GM21717 (cell line): ENCODE measurements at regions not wholly inside any gene's neighbourhood (a gene's known extent, or its start where the extent isn't known, plus 50 kb on each side); places are given as distances from the start of the nearest gene placed in this dataset.
"Not testable (repeated sequence)": the region's sequence is repeated elsewhere in the genome, so short reads cannot be mapped to it uniquely, and the experiment has no call there.

Source experiments
- ATAC-seq: cut with Tn5 transposase; IDR thresholded peaks from one replicate; pipeline ENCODE4 v1.9.1; 2021; ENCODE audit warnings: mild to moderate bottlenecking, moderate library complexity; ENCODE audit not compliant: unreplicated experiment

DNA sequence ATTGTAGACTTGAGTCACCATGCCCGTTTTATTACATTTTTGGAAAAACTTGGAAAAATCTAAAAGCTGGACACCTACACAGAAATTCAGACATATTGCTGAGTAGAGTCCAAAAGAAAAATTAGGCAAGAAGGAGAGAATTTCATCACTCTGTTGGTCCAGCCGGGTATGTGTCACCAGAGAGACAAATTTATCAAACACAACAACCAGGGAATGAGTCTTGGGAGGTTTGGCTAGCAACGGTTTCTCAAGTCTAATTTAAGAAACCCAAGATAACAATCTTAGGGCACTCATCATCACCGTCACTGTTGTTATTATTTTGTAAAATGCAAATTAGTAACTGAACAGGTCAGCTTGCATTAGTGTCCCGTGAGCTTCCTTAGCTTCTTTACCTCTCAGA, 197.5 kb upstream of the C2CD4B start:
- no peak for ATAC-seq

GRCh38 chr15:62363913-62364312, 198.8 kb upstream of the C2CD4B start:
- no peak for ATAC-seq

DNA sequence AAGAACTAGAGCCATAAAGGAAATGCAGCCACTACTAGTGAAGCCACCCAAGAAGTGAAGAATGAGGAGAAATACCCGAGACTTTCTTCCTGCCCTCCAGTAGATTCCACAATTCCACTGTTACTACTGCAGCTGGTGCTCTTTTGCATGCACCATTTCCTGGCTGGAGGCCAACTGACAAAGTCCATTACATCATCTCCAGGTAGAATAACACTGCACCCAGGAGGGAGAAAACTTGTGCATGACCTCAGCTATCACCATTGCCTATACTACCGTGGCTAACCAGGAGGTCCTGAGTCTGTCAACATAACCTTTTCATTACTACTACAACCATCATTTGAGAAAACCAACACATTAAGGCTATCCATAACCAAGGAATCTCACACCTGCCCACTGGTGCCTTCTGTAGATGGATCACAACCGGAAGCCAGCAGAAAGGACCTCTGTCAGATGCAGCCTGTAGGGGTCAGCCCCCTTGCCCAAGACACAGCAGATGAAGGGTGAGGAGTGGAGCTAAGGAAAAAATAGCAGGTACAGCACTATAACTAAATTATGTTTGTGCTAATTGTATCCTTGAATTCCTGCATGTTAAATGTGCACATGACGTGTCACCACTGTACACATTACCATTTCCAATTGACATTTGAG, 200.8 kb upstream of the C2CD4B start:
- ATAC-seq = no peak

- no peak for ATAC-seq
These were observed 204.4 kb upstream of the C2CD4B start for GRCh38 chr15:62369454-62369853.

- ATAC-seq = not testable (repeated sequence)
These were observed 206.6 kb upstream of the C2CD4B start for GRCh38 chr15:62371683-62372082.

DNA sequence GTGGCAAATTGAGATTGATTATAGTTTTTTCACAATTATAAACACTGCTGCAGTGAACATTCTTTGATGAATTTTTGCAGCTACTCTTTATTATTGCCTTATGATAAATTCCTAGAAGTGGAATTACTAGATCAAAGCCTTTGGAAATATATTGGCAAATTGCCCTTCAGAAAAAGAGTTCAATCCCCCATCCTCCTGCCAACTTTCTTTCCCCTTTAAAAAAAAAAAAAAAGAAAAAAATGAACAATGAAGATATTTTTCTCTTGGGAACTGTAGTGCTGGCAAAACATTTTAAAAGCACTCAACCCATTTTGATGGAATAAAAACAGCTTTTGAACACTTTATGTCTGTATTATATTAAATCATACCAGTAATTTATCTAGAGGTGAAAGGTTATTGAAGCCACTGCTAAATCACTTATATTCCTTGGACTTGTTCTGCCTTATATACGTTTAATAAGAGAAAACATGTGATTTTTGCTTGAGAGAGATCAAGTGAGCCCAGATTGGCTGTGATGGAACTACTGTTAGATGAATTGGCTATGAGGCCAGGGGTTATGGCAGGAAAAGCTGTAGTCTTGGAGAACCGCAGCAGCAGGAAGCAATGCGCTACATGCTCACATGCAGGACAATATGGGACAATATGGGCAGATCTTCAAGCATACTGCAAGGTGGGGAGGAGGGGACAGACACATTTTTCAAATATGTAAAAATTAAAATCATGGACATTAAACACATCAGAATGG, 212.8 kb upstream of the C2CD4B start:
- no peak for ATAC-seq

- no peak for ATAC-seq
These were observed 213.8 kb upstream of the C2CD4B start for GRCh38 chr15:62378772-62379498.

GRCh38 chr15:62380011-62380410, 214.9 kb upstream of the C2CD4B start:
- no peak for ATAC-seq

DNA sequence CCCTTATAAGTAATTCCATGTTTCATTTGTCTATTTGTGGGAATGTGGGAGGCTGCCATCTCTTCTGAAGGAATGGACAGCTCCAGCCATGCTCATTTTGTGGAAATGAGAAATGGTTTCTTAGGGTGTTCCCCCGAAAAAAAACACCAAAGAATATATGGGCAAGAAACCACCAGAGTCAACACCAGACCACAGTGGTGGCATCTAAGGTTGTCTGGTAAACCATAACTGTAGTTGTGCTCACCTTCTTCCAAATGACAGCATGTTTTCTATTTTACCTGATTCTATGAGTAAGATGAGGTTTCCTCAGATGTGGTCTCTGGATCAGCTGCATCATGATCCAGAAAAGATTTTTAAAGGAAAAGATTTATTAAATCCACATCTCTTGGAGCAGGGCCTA, 217.0 kb upstream of the C2CD4B start:
- no peak for ATAC-seq

GRCh38 chr15:62389885-62390790, 225.1 kb upstream of the C2CD4B start, which contains the start of gene TLN2:
Gene TLN2, plus strand, starts transcription at chr15:62390550.
- peak; percentile 93 for ATAC-seq

GRCh38 chr15:62390791-62391640, 225.9 kb upstream of the C2CD4B start:
- ATAC-seq = no peak

DNA sequence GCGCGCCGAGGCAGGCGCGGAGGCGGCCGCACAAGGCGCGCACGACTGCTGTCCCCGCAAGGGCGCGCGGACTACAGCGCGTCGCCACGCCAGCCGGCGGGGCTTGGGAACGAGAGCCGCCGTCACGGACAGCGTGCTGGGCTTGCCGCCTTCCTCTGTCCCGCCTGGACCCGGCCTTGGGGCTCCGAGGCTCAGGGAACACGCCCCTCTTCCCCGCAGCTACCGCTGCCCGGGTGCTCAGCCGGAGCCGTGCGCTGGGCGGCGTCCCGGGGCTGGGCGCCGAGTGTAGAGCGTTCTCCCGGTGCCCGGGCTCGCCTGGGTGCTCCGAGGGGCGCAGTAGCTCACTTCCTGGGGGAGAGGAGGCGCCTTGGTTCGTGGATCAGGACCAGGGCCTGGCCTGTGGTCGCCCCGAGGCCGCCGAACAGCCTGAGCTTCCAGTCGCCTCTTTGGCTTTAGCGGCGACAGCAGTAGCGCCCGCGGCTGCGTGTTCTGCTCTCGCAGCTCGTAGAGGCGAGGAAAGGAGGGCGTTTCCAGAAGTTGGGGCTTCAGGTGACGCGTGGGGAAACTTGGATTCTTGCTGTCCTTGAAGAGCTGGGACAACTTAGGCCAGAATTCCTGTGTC, 226.7 kb upstream of the C2CD4B start:
- no peak for ATAC-seq

DNA sequence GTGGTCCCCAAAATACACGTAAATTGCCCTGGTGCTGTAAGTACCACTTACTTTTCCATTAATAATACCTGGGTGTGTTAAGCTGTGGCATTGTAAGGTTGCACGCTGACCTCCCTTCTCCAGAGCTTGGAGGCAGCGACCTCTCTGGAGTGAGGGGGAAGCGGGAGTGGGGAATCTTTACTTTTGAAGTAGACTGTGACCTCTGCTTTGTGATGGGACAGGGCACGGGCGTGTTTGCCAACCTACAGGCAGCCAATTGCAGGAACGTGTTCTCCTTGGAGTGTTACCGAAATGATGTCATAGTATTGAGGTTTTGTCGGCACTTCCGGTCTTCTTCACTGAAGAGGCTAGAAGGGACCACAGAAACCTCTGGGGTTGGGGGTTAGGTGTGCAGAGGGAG, 227.3 kb upstream of the C2CD4B start:
- no peak for ATAC-seq

DNA sequence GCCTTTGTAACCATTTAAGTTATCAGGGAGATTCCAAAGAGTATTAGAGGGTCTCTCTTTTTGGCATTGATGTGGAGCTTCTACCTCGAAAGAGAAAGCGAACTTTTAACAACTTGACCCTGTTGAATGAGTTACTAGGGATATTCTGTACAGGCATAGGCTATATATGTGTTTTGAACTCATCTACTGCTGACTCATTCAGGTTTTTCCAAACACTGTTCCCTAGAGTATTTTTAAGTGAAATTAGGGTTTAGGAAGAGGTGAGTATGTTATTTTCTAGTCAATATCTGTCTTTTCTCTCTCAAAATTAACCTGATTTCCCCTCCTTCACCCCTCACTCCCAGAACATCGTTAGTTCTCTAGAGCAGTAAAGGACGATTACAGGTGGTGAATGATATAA, 228.1 kb upstream of the C2CD4B start:
- no peak for ATAC-seq

GRCh38 chr15:62394079-62394478, 229.0 kb upstream of the C2CD4B start:
- ATAC-seq = no peak

DNA sequence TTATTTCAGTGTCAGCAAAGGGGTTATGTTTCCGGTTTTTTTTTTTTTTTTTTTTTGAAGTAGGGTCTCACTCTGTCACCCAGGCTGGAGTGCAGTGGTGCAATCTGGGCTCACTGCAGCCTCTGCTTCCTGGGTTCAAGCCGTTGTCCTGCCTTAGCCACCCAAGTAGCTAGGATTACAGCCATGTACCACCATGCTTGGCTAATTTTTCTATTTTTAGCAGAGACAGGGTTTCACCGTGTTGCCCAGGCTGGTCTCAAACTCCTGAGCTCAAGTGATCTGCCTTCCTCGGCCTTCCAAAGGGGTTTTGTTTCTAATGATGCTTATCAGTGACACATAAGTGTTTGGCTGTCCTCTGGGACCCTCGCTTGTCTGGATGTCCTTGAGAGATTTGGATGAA, 235.7 kb upstream of the C2CD4B start:
- ATAC-seq = no peak

DNA sequence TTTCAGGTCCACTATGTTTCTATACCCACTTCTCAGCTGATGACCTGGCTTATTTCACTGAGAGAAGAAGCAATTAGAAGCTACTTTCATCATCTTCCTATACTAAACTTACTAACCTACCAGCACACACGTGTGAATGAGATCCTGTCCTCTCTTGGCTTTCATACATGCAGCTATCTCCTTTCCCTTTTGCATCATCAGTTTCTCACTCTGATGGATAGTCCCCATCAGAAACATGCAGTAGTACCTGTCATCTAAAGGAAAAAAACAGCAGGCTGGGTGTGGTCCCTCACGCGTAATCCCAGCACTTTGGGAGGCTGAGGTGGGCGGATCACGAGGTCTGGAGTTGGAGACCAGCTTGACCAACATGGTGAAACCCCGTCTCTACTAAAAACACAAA, 237.6 kb upstream of the C2CD4B start:
- no peak for ATAC-seq

DNA sequence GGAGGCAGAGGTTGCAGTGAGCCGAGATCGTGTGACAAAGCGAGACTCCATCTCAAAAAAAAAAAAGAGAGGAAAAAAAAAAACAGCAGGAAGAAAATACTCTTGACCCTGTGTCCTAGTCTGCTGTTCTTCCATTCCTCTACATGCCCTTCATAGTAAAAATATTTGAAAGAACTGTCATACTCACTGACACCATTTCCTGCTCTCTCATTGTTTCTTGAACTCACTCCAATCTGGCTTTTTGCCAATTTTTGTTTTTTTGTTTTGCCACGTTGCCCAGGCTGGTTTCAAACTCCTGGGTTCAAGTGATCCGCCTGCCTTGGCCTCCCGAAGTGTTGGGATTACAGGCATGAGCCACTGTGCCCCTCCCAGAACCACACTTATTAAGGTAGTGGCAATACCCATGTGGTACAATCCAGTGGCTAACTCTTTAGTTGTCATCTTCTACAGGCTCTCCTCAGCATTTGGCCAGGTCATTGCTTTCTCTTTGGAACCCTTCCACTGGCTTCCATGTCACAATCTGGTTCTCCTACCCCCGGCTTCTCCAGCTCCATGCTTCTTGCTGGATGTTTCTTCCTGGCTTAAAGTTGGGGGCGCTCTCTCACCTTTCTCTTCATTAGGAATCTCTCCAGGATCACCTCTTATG, 238.2 kb upstream of the C2CD4B start:
- ATAC-seq = no peak
